GM23338 (cell line): ENCODE measurements at regions not wholly inside any gene's neighbourhood (a gene's known extent, or its start where the extent isn't known, plus 50 kb on each side); places are given as distances from the start of the nearest gene placed in this dataset.

ENCODE experiments used
- ATAC-seq: fragments of 200-7000 bp; cut with Tn5 transposase; 3 replicates; pipeline ENCODE4 v1.9.1; 2020
- DNase-seq: peaks from one replicate; pipeline ENCODE4 v3.0.0-alpha.2; 2015; ENCODE audit warnings: low spot score
- H2AFZ ChIP-seq: fragments of 200-600 bp; sonication (generic); 2 replicates; pipeline ENCODE4 v1.8.0; 2016; ENCODE audit warnings: antibody characterized with exemption, mild to moderate bottlenecking, moderate library complexity
- H3F3A ChIP-seq: fragments of 200-600 bp; sonication (generic); replicated peaks from 2 replicates; pipeline ENCODE4 v1.8.0; 2017; ENCODE audit warnings: antibody characterized with exemption, mixed run types, low read depth
- H3K27ac ChIP-seq: fragments of 200-600 bp; sonication (generic); 2 replicates; pipeline ENCODE4 v1.6.1; 2016; ENCODE audit warnings: low read depth
- H3K27me3 ChIP-seq: fragments of 200-600 bp; sonication (generic); 2 replicates; pipeline ENCODE4 v1.8.0; 2016; ENCODE audit warnings: mild to moderate bottlenecking, mixed run types, moderate library complexity; ENCODE audit not compliant: insufficient read depth
- H3K36me3 ChIP-seq: fragments of 200-600 bp; sonication (generic); 2 replicates; pipeline ENCODE4 v1.8.0; 2016; ENCODE audit warnings: mild to moderate bottlenecking; ENCODE audit not compliant: insufficient read depth
- H3K4me1 ChIP-seq: fragments of 200-600 bp; sonication (generic); 2 replicates; pipeline ENCODE4 v1.8.0; 2016; ENCODE audit warnings: mild to moderate bottlenecking, moderate library complexity; ENCODE audit not compliant: insufficient read depth
- H3K4me2 ChIP-seq: fragments of 200-600 bp; sonication (generic); 2 replicates; pipeline ENCODE4 v1.7.1; 2017; ENCODE audit warnings: mixed run types
- H3K4me3 ChIP-seq: fragments of 200-600 bp; sonication (generic); 2 replicates; pipeline ENCODE4 v1.6.1; 2016; ENCODE audit warnings: mixed run types
- H3K79me2 ChIP-seq: fragments of 200-600 bp; sonication (generic); replicated peaks from 2 replicates; pipeline ENCODE4 v1.8.0; 2017; ENCODE audit warnings: mild to moderate bottlenecking; ENCODE audit not compliant: insufficient read depth
- H3K9me2 ChIP-seq: fragments of 200-600 bp; sonication (generic); 2 replicates; pipeline ENCODE4 v1.8.0; 2017; ENCODE audit not compliant: insufficient read depth
- H4K20me1 ChIP-seq: fragments of 200-600 bp; sonication (generic); replicated peaks from 2 replicates; pipeline ENCODE4 v1.8.0; 2017; ENCODE audit warnings: mild to moderate bottlenecking; ENCODE audit not compliant: insufficient read depth
- H3K27ac Mint-ChIP-seq: 2 replicates; pipeline ENCODE4 v1.8.0; 2020; ENCODE audit warnings: inconsistent platforms, mild to moderate bottlenecking, moderate library complexity, mixed read lengths
- H3K27me3 Mint-ChIP-seq: 3 replicates; pipeline ENCODE4 v1.8.0; 2022; ENCODE audit warnings: low read depth, mild to moderate bottlenecking, moderate library complexity, mixed read lengths, inconsistent platforms; ENCODE audit not compliant: insufficient read depth, poor library complexity
- H3K36me3 Mint-ChIP-seq: 3 replicates; pipeline ENCODE4 v1.8.0; 2021; ENCODE audit warnings: low read depth, mild to moderate bottlenecking, inconsistent platforms, moderate library complexity, mixed read lengths
- H3K4me1 Mint-ChIP-seq: 3 replicates; pipeline ENCODE4 v1.8.0; 2020; ENCODE audit warnings: mild to moderate bottlenecking, inconsistent platforms, mixed read lengths
- H3K4me3 Mint-ChIP-seq: 3 replicates; pipeline ENCODE4 v1.8.0; 2021; ENCODE audit warnings: moderate library complexity, mild to moderate bottlenecking, inconsistent platforms, mixed read lengths
- H3K9me3 Mint-ChIP-seq: 3 replicates; pipeline ENCODE4 v1.8.0; 2020; ENCODE audit warnings: moderate library complexity, mild to moderate bottlenecking, inconsistent platforms, mixed read lengths
- ETS1 ChIP-seq: IDR thresholded peaks from 2 replicates; pipeline ENCODE4 v1.6.1; 2016; ENCODE audit warnings: antibody characterized with exemption
- TF ChIP-seq, protein P1 (sequence below): fragments of 250-450 bp; sonication (Bioruptor Pico); IDR thresholded peaks from 2 replicates; pipeline ENCODE4 v1.5.0; 2020; ENCODE audit warnings: mild to moderate bottlenecking, moderate library complexity
- TF ChIP-seq, protein P2 (sequence below), 2 experiments: fragments of 200-600 bp in 1 of 2; sonication (generic) in 1 of 2; conservative IDR thresholded peaks; 2 replicates each; pipeline versions ENCODE4 v1.5.1 to v1.6.1; 2016 to 2017; ENCODE audit warnings: antibody characterized with exemption in 2 of 2, low read depth in 2 of 2, mild to moderate bottlenecking in 2 of 2, moderate library complexity in 1 of 2

DNA sequence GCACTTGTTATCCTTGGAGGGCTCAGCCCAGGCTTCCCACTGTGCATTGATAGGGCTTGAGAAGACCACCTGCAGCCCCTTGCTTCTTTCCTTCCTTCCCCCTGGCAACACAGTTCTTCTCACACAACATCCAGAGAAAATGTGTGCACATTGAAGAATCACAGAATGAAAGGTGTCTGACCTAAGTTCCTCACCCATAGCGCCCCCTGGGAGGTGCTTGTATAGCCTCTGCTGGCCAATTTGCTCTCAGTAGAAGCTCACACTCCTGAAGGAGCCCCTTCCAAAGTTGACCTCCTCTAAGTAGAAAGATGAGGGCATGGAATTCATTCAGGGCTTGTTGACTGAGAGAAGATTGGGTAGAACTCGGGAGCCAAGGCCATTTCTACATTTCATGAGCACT is 758.4 kb upstream of the KLHL29 start:
- H3K4me3 ChIP-seq = no peak overlapping the region
- no peaks in the 10 kb centered on the region for H3K27me3 Mint-ChIP-seq
- H3K9me2 ChIP-seq = no peaks in the 10 kb centered on the region
- TF ChIP-seq ETS1 = no peak
- TF ChIP-seq, protein P1, sequence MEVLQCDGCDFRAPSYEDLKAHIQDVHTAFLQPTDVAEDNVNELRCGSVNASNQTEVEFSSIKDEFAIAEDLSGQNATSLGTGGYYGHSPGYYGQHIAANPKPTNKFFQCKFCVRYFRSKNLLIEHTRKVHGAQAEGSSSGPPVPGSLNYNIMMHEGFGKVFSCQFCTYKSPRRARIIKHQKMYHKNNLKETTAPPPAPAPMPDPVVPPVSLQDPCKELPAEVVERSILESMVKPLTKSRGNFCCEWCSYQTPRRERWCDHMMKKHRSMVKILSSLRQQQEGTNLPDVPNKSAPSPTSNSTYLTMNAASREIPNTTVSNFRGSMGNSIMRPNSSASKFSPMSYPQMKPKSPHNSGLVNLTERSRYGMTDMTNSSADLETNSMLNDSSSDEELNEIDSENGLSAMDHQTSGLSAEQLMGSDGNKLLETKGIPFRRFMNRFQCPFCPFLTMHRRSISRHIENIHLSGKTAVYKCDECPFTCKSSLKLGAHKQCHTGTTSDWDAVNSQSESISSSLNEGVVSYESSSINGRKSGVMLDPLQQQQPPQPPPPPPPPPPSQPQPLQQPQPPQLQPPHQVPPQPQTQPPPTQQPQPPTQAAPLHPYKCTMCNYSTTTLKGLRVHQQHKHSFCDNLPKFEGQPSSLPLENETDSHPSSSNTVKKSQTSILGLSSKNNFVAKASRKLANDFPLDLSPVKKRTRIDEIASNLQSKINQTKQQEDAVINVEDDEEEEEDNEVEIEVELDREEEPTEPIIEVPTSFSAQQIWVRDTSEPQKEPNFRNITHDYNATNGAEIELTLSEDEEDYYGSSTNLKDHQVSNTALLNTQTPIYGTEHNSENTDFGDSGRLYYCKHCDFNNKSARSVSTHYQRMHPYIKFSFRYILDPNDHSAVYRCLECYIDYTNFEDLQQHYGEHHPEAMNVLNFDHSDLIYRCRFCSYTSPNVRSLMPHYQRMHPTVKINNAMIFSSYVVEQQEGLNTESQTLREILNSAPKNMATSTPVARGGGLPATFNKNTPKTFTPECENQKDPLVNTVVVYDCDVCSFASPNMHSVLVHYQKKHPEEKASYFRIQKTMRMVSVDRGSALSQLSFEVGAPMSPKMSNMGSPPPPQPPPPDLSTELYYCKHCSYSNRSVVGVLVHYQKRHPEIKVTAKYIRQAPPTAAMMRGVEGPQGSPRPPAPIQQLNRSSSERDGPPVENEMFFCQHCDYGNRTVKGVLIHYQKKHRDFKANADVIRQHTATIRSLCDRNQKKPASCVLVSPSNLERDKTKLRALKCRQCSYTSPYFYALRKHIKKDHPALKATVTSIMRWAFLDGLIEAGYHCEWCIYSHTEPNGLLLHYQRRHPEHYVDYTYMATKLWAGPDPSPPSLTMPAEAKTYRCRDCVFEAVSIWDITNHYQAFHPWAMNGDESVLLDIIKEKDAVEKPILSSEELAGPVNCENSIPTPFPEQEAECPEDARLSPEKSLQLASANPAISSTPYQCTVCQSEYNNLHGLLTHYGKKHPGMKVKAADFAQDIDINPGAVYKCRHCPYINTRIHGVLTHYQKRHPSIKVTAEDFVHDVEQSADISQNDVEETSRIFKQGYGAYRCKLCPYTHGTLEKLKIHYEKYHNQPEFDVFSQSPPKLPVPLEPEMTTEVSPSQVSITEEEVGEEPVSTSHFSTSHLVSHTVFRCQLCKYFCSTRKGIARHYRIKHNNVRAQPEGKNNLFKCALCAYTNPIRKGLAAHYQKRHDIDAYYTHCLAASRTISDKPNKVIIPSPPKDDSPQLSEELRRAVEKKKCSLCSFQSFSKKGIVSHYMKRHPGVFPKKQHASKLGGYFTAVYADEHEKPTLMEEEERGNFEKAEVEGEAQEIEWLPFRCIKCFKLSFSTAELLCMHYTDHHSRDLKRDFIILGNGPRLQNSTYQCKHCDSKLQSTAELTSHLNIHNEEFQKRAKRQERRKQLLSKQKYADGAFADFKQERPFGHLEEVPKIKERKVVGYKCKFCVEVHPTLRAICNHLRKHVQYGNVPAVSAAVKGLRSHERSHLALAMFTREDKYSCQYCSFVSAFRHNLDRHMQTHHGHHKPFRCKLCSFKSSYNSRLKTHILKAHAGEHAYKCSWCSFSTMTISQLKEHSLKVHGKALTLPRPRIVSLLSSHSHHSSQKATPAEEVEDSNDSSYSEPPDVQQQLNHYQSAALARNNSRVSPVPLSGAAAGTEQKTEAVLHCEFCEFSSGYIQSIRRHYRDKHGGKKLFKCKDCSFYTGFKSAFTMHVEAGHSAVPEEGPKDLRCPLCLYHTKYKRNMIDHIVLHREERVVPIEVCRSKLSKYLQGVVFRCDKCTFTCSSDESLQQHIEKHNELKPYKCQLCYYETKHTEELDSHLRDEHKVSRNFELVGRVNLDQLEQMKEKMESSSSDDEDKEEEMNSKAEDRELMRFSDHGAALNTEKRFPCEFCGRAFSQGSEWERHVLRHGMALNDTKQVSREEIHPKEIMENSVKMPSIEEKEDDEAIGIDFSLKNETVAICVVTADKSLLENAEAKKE (CRISPR knock-in tag) = peak; percentile 32; the same call in 1 of the 2 replicates
- TF ChIP-seq, protein P2, sequence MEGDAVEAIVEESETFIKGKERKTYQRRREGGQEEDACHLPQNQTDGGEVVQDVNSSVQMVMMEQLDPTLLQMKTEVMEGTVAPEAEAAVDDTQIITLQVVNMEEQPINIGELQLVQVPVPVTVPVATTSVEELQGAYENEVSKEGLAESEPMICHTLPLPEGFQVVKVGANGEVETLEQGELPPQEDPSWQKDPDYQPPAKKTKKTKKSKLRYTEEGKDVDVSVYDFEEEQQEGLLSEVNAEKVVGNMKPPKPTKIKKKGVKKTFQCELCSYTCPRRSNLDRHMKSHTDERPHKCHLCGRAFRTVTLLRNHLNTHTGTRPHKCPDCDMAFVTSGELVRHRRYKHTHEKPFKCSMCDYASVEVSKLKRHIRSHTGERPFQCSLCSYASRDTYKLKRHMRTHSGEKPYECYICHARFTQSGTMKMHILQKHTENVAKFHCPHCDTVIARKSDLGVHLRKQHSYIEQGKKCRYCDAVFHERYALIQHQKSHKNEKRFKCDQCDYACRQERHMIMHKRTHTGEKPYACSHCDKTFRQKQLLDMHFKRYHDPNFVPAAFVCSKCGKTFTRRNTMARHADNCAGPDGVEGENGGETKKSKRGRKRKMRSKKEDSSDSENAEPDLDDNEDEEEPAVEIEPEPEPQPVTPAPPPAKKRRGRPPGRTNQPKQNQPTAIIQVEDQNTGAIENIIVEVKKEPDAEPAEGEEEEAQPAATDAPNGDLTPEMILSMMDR (conservative IDR thresholded peaks at IDR 0.05; ENCODE audit: low read depth in 2 of 2) = peak; percentile 56 to 69
- peaks cover 2% of the 10 kb centered on the region; the same call in 2 of the 3 replicates for H3K36me3 Mint-ChIP-seq
- H3K27me3 ChIP-seq = no peaks in the 10 kb centered on the region
- no peak overlapping the region for H3K27ac ChIP-seq
- no peak overlapping the region for H2AFZ ChIP-seq
- peaks cover 8% of the 10 kb centered on the region; the same call in 2 of the 3 replicates for H3K4me1 Mint-ChIP-seq
- H3K4me2 ChIP-seq = no peak overlapping the region
- no peaks in the 10 kb centered on the region for H3K79me2 ChIP-seq
- ATAC-seq = peak; percentile 60
- no peak overlapping the region for H3K4me3 Mint-ChIP-seq
- no peaks in the 10 kb centered on the region; the same call in 1 of the 2 replicates for H3K36me3 ChIP-seq
- H3F3A ChIP-seq = no peaks in the 10 kb centered on the region
- peak; percentile 70 for DNase-seq
- H3K27ac Mint-ChIP-seq = no peak overlapping the region
- no peaks in the 10 kb centered on the region for H4K20me1 ChIP-seq
- H3K9me3 Mint-ChIP-seq = peaks cover 3% of the 10 kb centered on the region
- no peaks in the 10 kb centered on the region; the same call in 1 of the 2 replicates for H3K4me1 ChIP-seq
